ENCODE measurements at regions not wholly inside any gene's neighbourhood (a gene's known extent, or its start where the extent isn't known, plus 50 kb on each side); places are given as distances from the start of the nearest gene placed in this dataset.

- no peak for TF ChIP-seq CTCF (IDR thresholded peaks at IDR 0.05)
- no peak for TF ChIP-seq POLR2A (IDR thresholded peaks at IDR 0.05)
- TF ChIP-seq POLR2AphosphoS5 (IDR thresholded peaks at IDR 0.05), result no peak
These were observed 1096.1 kb upstream of the CELF2 start for GRCh38 chr10:9921544-9921943.
